CD4-positive, alpha-beta T cell (primary cell): ENCODE measurements at regions not wholly inside any gene's neighbourhood (a gene's known extent, or its start where the extent isn't known, plus 50 kb on each side); places are given as distances from the start of the nearest gene placed in this dataset.

Source experiments
- ATAC-seq: fragments of 200-7000 bp; cut with Tn5 transposase; one replicate; pipeline ENCODE4 v1.10.0; 2022; ENCODE audit warnings: mild to moderate bottlenecking; ENCODE audit not compliant: poor library complexity
- CTCF ChIA-PET: fragments of 350-600 bp; sonication (Branson Sonifier 250); formaldehyde crosslinking; loops from one replicate; lab custom pipeline; 2021; ENCODE audit warnings: antibody characterized with exemption, inconsistent platforms; lab: Charles Lee
- POLR2A ChIA-PET: fragments of 350-600 bp; sonication (Branson Sonifier 250); formaldehyde crosslinking; loops from one replicate; lab custom pipeline; 2021; ENCODE audit warnings: antibody characterized with exemption, inconsistent platforms; lab: Charles Lee
- DNase-seq, 14 experiments: peaks; one replicate each; pipeline ENCODE4 v3.0.0-alpha.2; 2013 to 2020; ENCODE audit warnings: mixed read lengths in 2 of 14
- H3K27ac ChIP-seq, 2 donors: one replicate each; pipeline versions ENCODE4 v1.5.1 to v1.7.0; 2013; ENCODE audit warnings: low read length in 2 of 2, low read depth in 1 of 2, mild to moderate bottlenecking in 1 of 2
- H3K27me3 ChIP-seq, 2 experiments: 1 replicate in 1 of 2; 2 replicates in 1 of 2; pipeline versions ENCODE4 v1.6.1 to v1.7.0; 2013; ENCODE audit warnings: low read length in 2 of 2, control low read depth in 1 of 2, mild to moderate bottlenecking in 1 of 2, moderate library complexity in 1 of 2; ENCODE audit not compliant: insufficient read depth in 2 of 2, control insufficient read depth in 1 of 2
- H3K36me3 ChIP-seq: one replicate; pipeline ENCODE4 v1.6.1; 2013; ENCODE audit warnings: low read length, control low read depth; ENCODE audit not compliant: insufficient read depth
- H3K4me1 ChIP-seq: one replicate; pipeline ENCODE4 v1.6.1; 2013; ENCODE audit warnings: low read length, control low read depth; ENCODE audit not compliant: insufficient read depth
- H3K4me3 ChIP-seq: one replicate; pipeline ENCODE4 v1.5.1; 2013; ENCODE audit warnings: mild to moderate bottlenecking, low read length, moderate library complexity
- H3K9me3 ChIP-seq, 2 experiments: 1 replicate in 1 of 2; 2 replicates in 1 of 2; pipeline versions ENCODE4 v1.6.1 to v1.7.0; 2013; ENCODE audit warnings: low read length in 2 of 2, mild to moderate bottlenecking in 2 of 2, control low read depth in 1 of 2, moderate library complexity in 1 of 2; ENCODE audit not compliant: control insufficient read depth in 1 of 2, insufficient read depth in 1 of 2
- H3K27ac Mint-ChIP-seq: one replicate; pipeline ENCODE4 v1.8.0; 2020; ENCODE audit warnings: mixed read lengths
- H3K27me3 Mint-ChIP-seq: one replicate; pipeline ENCODE4 v1.8.0; 2021; ENCODE audit warnings: mixed read lengths
- H3K36me3 Mint-ChIP-seq: one replicate; pipeline ENCODE4 v1.8.0; 2021; ENCODE audit warnings: low read depth, mixed read lengths
- H3K4me1 Mint-ChIP-seq: one replicate; pipeline ENCODE4 v1.8.0; 2021; ENCODE audit warnings: low read depth, mixed read lengths
- H3K4me3 Mint-ChIP-seq: one replicate; pipeline ENCODE4 v1.8.0; 2020; ENCODE audit warnings: mild to moderate bottlenecking, mixed read lengths
- H3K9me3 Mint-ChIP-seq: one replicate; pipeline ENCODE4 v1.8.0; 2020; ENCODE audit warnings: mixed read lengths
- CTCF ChIP-seq: fragments of 200-600 bp; IDR thresholded peaks from one replicate; pipeline ENCODE4 v1.8.0; 2022; ENCODE audit warnings: antibody characterized with exemption, mild to moderate bottlenecking
- intact Hi-C, 2 experiments: fragments of 100-400 bp; cut with DNase I in 1 of 2; cut with micrococcal nuclease in 1 of 2; formaldehyde crosslinking; loops; one replicate each; pipeline versions ENCODE4 v1.15.1 to v1.9.0; 2023 to 2025; cut with DNase I, micrococcal nuclease

GRCh38 chr5:2586016-2586715, 165.3 kb downstream of the IRX2 start:
- H3K4me3 ChIP-seq: no peak overlapping the region
- Mint-ChIP-seq H3K4me3 (no peak overlapping the region), H3K4me1 (no peaks in the 10 kb centered on the region), H3K9me3 (peaks cover 7% of the 10 kb centered on the region), H3K36me3 (no peaks in the 10 kb centered on the region), H3K27me3 (no peaks in the 10 kb centered on the region), H3K27ac (no peak overlapping the region)
- DNase-seq: no peak
- no peaks in the 10 kb centered on the region for H3K27me3 ChIP-seq
- ChIA-PET POLR2A (no interaction called here), CTCF (no interaction called here)
- no peaks in the 10 kb centered on the region for H3K36me3 ChIP-seq
- intact Hi-C loops: no loop called here
- no peak for ATAC-seq
- no peak for TF ChIP-seq CTCF
- no peaks in the 10 kb centered on the region for H3K4me1 ChIP-seq
- H3K27ac ChIP-seq: no peak overlapping the region
- H3K9me3 ChIP-seq: peaks cover 0 to 59% of the 10 kb centered on the region in 2 experiments

DNA sequence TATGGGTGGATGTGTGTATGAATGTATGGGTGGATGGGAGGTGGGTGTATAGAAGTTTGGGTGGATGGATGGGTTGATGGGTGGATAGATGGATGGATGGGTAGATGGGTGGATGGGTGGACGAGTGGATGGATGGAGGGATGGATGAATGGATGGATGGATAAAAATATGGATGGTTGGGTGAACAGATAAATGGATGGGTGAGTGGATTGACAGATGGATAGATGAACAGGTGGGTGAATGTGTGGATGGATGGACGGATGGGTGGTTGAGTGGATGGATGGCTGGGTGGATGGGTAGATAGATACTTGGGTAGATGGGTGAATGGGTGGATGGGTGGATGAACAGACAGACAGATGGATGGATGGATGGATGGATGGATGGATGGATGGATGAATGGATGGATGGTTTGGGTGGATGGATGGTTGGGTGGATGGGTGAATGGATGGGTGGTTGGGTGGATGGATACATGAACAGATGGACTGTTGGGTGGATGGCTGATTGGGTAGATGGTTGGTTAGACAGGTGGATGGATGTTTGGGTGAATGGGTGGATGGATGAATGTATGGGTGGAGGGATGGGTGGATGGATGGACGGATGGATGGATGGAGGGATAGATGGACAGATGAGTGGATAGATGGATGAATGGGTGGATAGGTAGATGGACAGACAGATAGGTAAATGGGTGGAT, 166.8 kb downstream of the IRX2 start:
- Mint-ChIP-seq H3K27ac (no peak overlapping the region), H3K4me3 (no peak overlapping the region), H3K4me1 (no peaks in the 10 kb centered on the region), H3K27me3 (no peaks in the 10 kb centered on the region), H3K36me3 (no peaks in the 10 kb centered on the region), H3K9me3 (peaks cover 7% of the 10 kb centered on the region)
- Histone ChIP-seq H3K27ac (no peak overlapping the region), H3K27me3 (no peaks in the 10 kb centered on the region), H3K9me3 (peaks cover 0 to 48% of the 10 kb centered on the region in 2 experiments), H3K4me1 (no peaks in the 10 kb centered on the region), H3K36me3 (no peaks in the 10 kb centered on the region), H3K4me3 (no peak overlapping the region)
- no peak for ATAC-seq
- TF ChIP-seq CTCF: no peak
- intact Hi-C loops: no loop called here
- CTCF ChIA-PET: no interaction called here
- POLR2A ChIA-PET: no interaction called here
- DNase-seq: no peak

- no peak overlapping the region for H3K27ac Mint-ChIP-seq
- ATAC-seq: no peak
- no peak overlapping the region for H3K4me3 Mint-ChIP-seq
- CTCF ChIA-PET: no interaction called here
- POLR2A ChIA-PET: no interaction called here
- no peaks in the 10 kb centered on the region for H3K27me3 Mint-ChIP-seq
- peaks cover 0 to 60% of the 10 kb centered on the region in 2 experiments for H3K9me3 ChIP-seq
- no peaks in the 10 kb centered on the region for H3K27me3 ChIP-seq
- DNase-seq: no peak
- no peak for TF ChIP-seq CTCF
- H3K4me1 Mint-ChIP-seq: no peaks in the 10 kb centered on the region
- H3K9me3 Mint-ChIP-seq: peaks cover 7% of the 10 kb centered on the region
- H3K36me3 ChIP-seq: no peaks in the 10 kb centered on the region
- intact Hi-C loops: no loop called here
- no peaks in the 10 kb centered on the region for H3K4me1 ChIP-seq
- no peaks in the 10 kb centered on the region for H3K36me3 Mint-ChIP-seq
- H3K4me3 ChIP-seq: no peak overlapping the region
- no peak overlapping the region for H3K27ac ChIP-seq
These were observed 169.0 kb downstream of the IRX2 start for GRCh38 chr5:2582507-2582906.
